Common myeloid progenitor, CD34-positive (primary cell): ENCODE measurements at regions not wholly inside any gene's neighbourhood (a gene's known extent, or its start where the extent isn't known, plus 50 kb on each side); places are given as distances from the start of the nearest gene placed in this dataset.

Source experiments
- CTCF ChIA-PET: fragments of 350-600 bp; sonication (Branson Sonifier 250); formaldehyde crosslinking; loops from one replicate; lab custom pipeline; 2021; ENCODE audit warnings: antibody characterized with exemption; lab: Charles Lee
- POLR2A ChIA-PET: fragments of 350-600 bp; sonication (Branson Sonifier 250); formaldehyde crosslinking; loops from one replicate; lab custom pipeline; 2021; ENCODE audit warnings: antibody characterized with exemption; lab: Charles Lee
- DNase-seq, 3 donors: peaks; one replicate each; pipeline versions ENCODE4 v3.0.0 to v3.0.0-alpha.2; 2013
- H3K27ac ChIP-seq, 2 experiments: 1 replicate in 1 of 2; 2 replicates in 1 of 2; pipeline ENCODE4 v1.7.0; 2013; ENCODE audit warnings: inconsistent platforms in 2 of 2, low read length in 2 of 2, mild to moderate bottlenecking in 2 of 2, low read depth in 1 of 2, moderate library complexity in 1 of 2; ENCODE audit not compliant: severe bottlenecking in 2 of 2, insufficient read depth in 1 of 2, poor library complexity in 1 of 2
- H3K27me3 ChIP-seq, 5 experiments: replicated peaks in 2 of 5; 1 replicate in 3 of 5; 2 replicates in 2 of 5; pipeline versions ENCODE4 v1.6.1 to v1.7.0; 2013; ENCODE audit warnings: low read length in 4 of 5, mild to moderate bottlenecking in 2 of 5, moderate library complexity in 2 of 5, inconsistent platforms in 1 of 5; ENCODE audit not compliant: insufficient read depth in 5 of 5, control insufficient read depth in 4 of 5
- H3K36me3 ChIP-seq, 4 experiments: 1 replicate in 2 of 4; 2 replicates in 2 of 4; pipeline versions ENCODE4 v1.6.1 to v1.7.0; 2013; ENCODE audit warnings: low read length in 3 of 4, control low read depth in 1 of 4, mild to moderate bottlenecking in 1 of 4; ENCODE audit not compliant: control insufficient read depth in 4 of 4, insufficient read depth in 4 of 4
- H3K4me1 ChIP-seq, 4 experiments: 1 replicate in 3 of 4; 2 replicates in 1 of 4; pipeline versions ENCODE4 v1.6.1 to v1.7.1; 2013; ENCODE audit warnings: low read length in 3 of 4, mild to moderate bottlenecking in 3 of 4, control low read depth in 1 of 4, inconsistent platforms in 1 of 4, moderate library complexity in 1 of 4; ENCODE audit not compliant: control insufficient read depth in 4 of 4, insufficient read depth in 4 of 4; ENCODE audit errors: control extremely low read depth in 1 of 4
- H3K4me3 ChIP-seq, 7 experiments: 1 replicate in 4 of 7; 2 replicates in 3 of 7; pipeline versions ENCODE4 v1.5.1 to v1.7.0; 2013; ENCODE audit warnings: mild to moderate bottlenecking in 7 of 7, low read length in 6 of 7, moderate library complexity in 6 of 7, inconsistent platforms in 2 of 7, low read depth in 2 of 7, control low read depth in 1 of 7; ENCODE audit not compliant: insufficient read depth in 4 of 7, control insufficient read depth in 1 of 7; ENCODE audit errors: extremely low read depth in 1 of 7
- H3K9me3 ChIP-seq, 5 experiments: 1 replicate in 4 of 5; 2 replicates in 1 of 5; pipeline versions ENCODE4 v1.6.1 to v1.7.1; 2013; ENCODE audit warnings: low read length in 4 of 5, mild to moderate bottlenecking in 2 of 5, inconsistent platforms in 1 of 5, low read depth in 1 of 5, moderate library complexity in 1 of 5; ENCODE audit not compliant: control insufficient read depth in 4 of 5, insufficient read depth in 2 of 5; ENCODE audit errors: control extremely low read depth in 1 of 5
- WGBS: methylation state at CpG from one replicate; pipeline ENCODE4 v1.1.5; 2013; ENCODE audit not compliant: insufficient coverage; 5-methylcytosine and 5-hydroxymethylcytosine counted together

DNA sequence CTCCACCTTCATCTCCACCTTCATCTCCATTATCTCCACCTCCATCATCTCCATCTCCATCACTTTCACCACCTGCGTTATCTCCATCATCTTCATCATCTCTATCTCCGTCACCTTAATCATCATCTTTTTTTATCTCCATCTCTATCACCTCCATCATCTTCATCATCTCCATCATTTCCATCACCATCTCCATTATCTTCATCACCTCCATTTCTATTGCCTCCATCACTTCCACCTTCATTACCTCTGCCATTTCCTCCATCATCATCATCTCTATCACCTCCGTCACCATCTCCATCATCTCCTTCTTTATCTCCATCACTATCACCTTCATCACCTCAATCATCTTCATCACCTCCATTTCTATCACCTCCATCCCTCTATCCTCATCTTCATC lies 573.5 kb downstream of the TBC1D22A start:
- Histone ChIP-seq H3K27ac (no peak overlapping the region), H3K4me3 (no peak overlapping the region), H3K27me3 (peaks cover 0 to 4% (median 0%) of the 10 kb centered on the region in 5 experiments), H3K36me3 (no peaks in the 10 kb centered on the region), H3K9me3 (peaks cover 0 to 2% (median 0%) of the 10 kb centered on the region in 5 experiments), H3K4me1 (no peaks in the 10 kb centered on the region)
- DNase-seq: no peak
- POLR2A ChIA-PET: no interaction called here
- WGBS: 98% methylated on average over 3 of the region's 3 CpGs
- CTCF ChIA-PET: no interaction called here

DNA sequence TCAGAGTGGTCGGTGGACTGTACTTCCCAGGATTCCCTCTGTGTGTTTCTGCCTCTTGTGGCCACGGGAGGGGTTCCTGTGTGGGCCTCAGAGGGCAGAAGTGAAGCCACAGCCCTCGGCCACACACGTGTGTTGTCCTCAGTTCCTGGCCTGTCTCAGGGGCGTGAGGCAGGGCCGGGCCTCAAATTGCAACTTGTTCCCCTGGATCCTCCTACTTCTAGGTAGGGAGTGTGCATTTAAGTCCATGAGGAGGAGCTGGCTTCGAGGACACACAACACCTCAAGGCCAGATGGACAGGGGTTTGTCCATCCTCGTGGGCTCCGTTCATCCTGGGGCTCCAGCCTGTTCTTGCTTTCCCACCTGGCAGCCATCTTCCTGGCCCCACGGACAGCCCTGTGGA lies 573.0 kb downstream of the TBC1D22A start:
- CTCF ChIA-PET: no interaction called here
- 71% methylated on average over 10 of the region's 10 CpGs for WGBS
- DNase-seq: no peak
- Histone ChIP-seq H3K4me1 (no peaks in the 10 kb centered on the region), H3K27ac (no peak overlapping the region), H3K4me3 (no peak overlapping the region), H3K9me3 (peaks cover 0 to 2% (median 0%) of the 10 kb centered on the region in 5 experiments), H3K27me3 (peaks cover 0 to 2% (median 0%) of the 10 kb centered on the region in 5 experiments), H3K36me3 (no peaks in the 10 kb centered on the region)
- POLR2A ChIA-PET: no interaction called here

- Histone ChIP-seq H3K27ac (no peak overlapping the region), H3K4me1 (no peaks in the 10 kb centered on the region), H3K27me3 (peaks cover 0 to 2% (median 0%) of the 10 kb centered on the region in 5 experiments), H3K36me3 (no peaks in the 10 kb centered on the region), H3K4me3 (no peak overlapping the region), H3K9me3 (peaks cover 0 to 2% (median 0%) of the 10 kb centered on the region in 5 experiments)
- no peak for DNase-seq
- 97% methylated on average over 6 of the region's 7 CpGs for WGBS
- ChIA-PET CTCF (no interaction called here), POLR2A (no interaction called here)
Observed at GRCh38 chr22:47334601-47335000, 572.2 kb downstream of the TBC1D22A start.

- Histone ChIP-seq H3K9me3 (peaks cover 0 to 2% (median 0%) of the 10 kb centered on the region in 5 experiments), H3K4me3 (no peak overlapping the region), H3K27me3 (peaks cover 0 to 3% (median 0%) of the 10 kb centered on the region in 5 experiments), H3K36me3 (no peaks in the 10 kb centered on the region), H3K27ac (no peak overlapping the region), H3K4me1 (no peaks in the 10 kb centered on the region)
- no peak for DNase-seq
- POLR2A ChIA-PET: no interaction called here
- WGBS: 43% methylated on average over 2 of the region's 2 CpGs
- CTCF ChIA-PET: no interaction called here
Observed at GRCh38 chr22:47333625-47334024, 571.2 kb downstream of the TBC1D22A start.

- no peaks in the 10 kb centered on the region for H3K4me1 ChIP-seq
- CTCF ChIA-PET: no interaction called here
Observed at GRCh38 chr22:47332246-47332980, 570.0 kb downstream of the TBC1D22A start.

DNA sequence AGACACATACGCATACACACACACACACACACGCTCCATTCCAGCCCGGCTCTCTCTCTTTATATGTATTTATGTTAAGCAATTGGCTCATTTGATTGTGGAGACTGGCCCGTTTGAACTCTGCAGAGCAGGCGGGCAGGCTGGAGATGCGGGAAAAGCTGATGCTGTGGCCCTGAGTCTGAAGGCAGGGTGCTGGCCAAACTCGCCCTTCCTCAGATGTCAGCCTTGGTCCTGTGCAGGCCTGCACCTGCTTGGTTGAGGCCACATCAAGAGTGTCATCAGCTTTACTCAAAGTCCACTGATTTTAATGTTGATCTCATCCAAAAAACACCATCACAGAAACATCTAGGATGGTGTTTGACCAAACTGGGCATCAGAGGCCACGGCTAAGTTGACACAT lies 569.3 kb downstream of the TBC1D22A start:
- Histone ChIP-seq H3K9me3 (peaks cover 0 to 2% (median 0%) of the 10 kb centered on the region in 5 experiments), H3K4me1 (no peaks in the 10 kb centered on the region), H3K27ac (no peak overlapping the region), H3K36me3 (no peaks in the 10 kb centered on the region), H3K4me3 (no peak overlapping the region), H3K27me3 (peaks cover 0 to 3% (median 0%) of the 10 kb centered on the region in 5 experiments)
- CTCF ChIA-PET: no interaction called here
- WGBS: 97% methylated on average over 5 of the region's 8 CpGs
- POLR2A ChIA-PET: no interaction called here
- no peak for DNase-seq

More at GRCh38 chr22:47332246-47332980, 570.0 kb downstream of the TBC1D22A start:
- POLR2A ChIA-PET: no interaction called here
- 90% methylated on average over 12 of the region's 14 CpGs for WGBS
- Histone ChIP-seq H3K9me3 (peaks cover 0 to 2% (median 0%) of the 10 kb centered on the region in 5 experiments), H3K27ac (no peak overlapping the region), H3K36me3 (no peaks in the 10 kb centered on the region), H3K4me3 (no peak overlapping the region), H3K27me3 (peaks cover 0 to 3% (median 0%) of the 10 kb centered on the region in 5 experiments)
- no peak for DNase-seq
